Loucy (cell line): ENCODE measurements at regions not wholly inside any gene's neighbourhood (a gene's known extent, or its start where the extent isn't known, plus 50 kb on each side); places are given as distances from the start of the nearest gene placed in this dataset.

ENCODE experiments used
- H2AFZ ChIP-seq: fragments of 200-600 bp; sonication (generic); 2 replicates; pipeline ENCODE4 v1.6.0; 2016; ENCODE audit warnings: antibody characterized with exemption, mild to moderate bottlenecking, low read length, moderate library complexity
- H3F3A ChIP-seq: fragments of 200-600 bp; 2 replicates; pipeline ENCODE4 v1.6.0; 2016; ENCODE audit warnings: antibody characterized with exemption, low read depth, mild to moderate bottlenecking
- H3K27me3 ChIP-seq: fragments of 200-600 bp; sonication (generic); 2 replicates; pipeline ENCODE4 v1.6.1; 2014; ENCODE audit warnings: low read length, mild to moderate bottlenecking; ENCODE audit not compliant: insufficient read depth, poor library complexity, severe bottlenecking
- H3K36me3 ChIP-seq: fragments of 200-600 bp; sonication (generic); 2 replicates; pipeline ENCODE4 v1.6.1; 2016; ENCODE audit warnings: low read length; ENCODE audit not compliant: insufficient read depth
- H3K4me1 ChIP-seq: fragments of 200-600 bp; sonication (generic); 2 replicates; pipeline ENCODE4 v1.5.1; 2014; ENCODE audit warnings: low read length, mild to moderate bottlenecking; ENCODE audit not compliant: insufficient read depth, poor library complexity, severe bottlenecking
- H3K4me2 ChIP-seq: fragments of 200-600 bp; sonication (generic); 2 replicates; pipeline ENCODE4 v1.6.0; 2014; ENCODE audit warnings: antibody characterized with exemption, low read length, low read depth, mild to moderate bottlenecking; ENCODE audit not compliant: poor library complexity, severe bottlenecking
- H3K4me3 ChIP-seq: fragments of 200-600 bp; sonication (generic); 2 replicates; pipeline ENCODE4 v1.5.1; 2014; ENCODE audit warnings: low read length, mild to moderate bottlenecking, mixed read lengths; ENCODE audit not compliant: poor library complexity, severe bottlenecking
- H3K79me2 ChIP-seq: fragments of 200-600 bp; sonication (generic); 2 replicates; pipeline ENCODE4 v1.6.1; 2014; ENCODE audit warnings: low read length; ENCODE audit not compliant: insufficient read depth
- H3K9ac ChIP-seq: fragments of 200-600 bp; sonication (generic); 2 replicates; pipeline ENCODE4 v1.6.0; 2014; ENCODE audit warnings: mild to moderate bottlenecking, low read depth, low read length, moderate library complexity; ENCODE audit not compliant: poor library complexity, severe bottlenecking
- H3K9me2 ChIP-seq: fragments of 200-600 bp; sonication (generic); replicated peaks from 2 replicates; pipeline ENCODE4 v1.6.1; 2016; ENCODE audit warnings: low read depth, low read length, mixed read lengths
- H3K9me3 ChIP-seq: fragments of 200-600 bp; sonication (generic); 2 replicates; pipeline ENCODE4 v1.6.1; 2014; ENCODE audit warnings: mild to moderate bottlenecking, antibody characterized with exemption, low read length, low read depth; ENCODE audit not compliant: insufficient read depth
- H4K20me1 ChIP-seq: fragments of 200-600 bp; sonication (generic); 2 replicates; pipeline ENCODE4 v1.6.0; 2014; ENCODE audit warnings: antibody characterized with exemption, low read length, mild to moderate bottlenecking; ENCODE audit not compliant: insufficient read depth, poor library complexity, severe bottlenecking
- EZH2phosphoT487 ChIP-seq: fragments of 200-600 bp; IDR thresholded peaks from 2 replicates; pipeline ENCODE4 v1.6.1; 2018; ENCODE audit warnings: antibody characterized with exemption, mild to moderate bottlenecking, moderate library complexity, borderline replicate concordance
- TF ChIP-seq, protein P1 (sequence below): fragments of 200-600 bp; sonication (generic); conservative IDR thresholded peaks from 2 replicates; pipeline ENCODE4 v1.5.1; 2014; ENCODE audit warnings: mild to moderate bottlenecking, antibody characterized with exemption, low read length

DNA sequence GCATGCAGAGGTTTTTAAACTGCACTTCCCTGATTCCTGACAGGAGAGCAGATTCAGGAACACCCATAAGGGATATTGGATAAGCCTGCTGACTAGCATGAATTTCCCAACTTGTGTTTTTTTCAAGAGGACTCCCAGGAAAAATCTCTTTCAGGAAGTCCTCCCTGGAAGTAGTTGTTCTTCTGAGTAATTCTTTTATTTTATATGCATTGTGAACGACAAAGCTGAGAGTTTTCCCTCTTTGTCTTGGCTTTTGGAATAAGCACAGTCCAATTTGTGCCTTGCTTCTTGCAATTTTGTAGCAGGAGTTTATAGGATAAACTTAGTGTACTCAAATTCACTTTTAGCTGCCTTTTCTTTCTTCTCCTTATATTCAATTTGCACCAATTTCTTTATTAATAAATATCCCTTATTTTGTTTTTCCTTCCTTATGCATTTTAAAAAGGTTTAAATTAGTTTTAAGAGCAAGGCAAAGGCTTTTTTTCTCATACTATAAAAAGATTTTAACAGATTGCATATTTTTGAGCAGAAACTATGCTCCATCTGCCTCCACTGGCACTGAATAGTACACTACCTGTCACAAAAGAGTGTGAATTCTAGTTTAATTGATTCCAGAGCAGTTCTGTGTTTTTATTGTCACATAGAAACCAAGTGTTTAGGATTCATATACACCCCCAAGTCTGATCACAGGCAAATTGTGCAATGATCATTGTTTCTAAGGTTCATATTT, 543.3 kb upstream of the SPRY2 start:
- Histone ChIP-seq H3K9ac (no peak overlapping the region), H3K27me3 (no peaks in the 10 kb centered on the region), H3K36me3 (no peaks in the 10 kb centered on the region), H3K4me1 (no peaks in the 10 kb centered on the region), H3F3A (no peaks in the 10 kb centered on the region), H3K9me2 (no peaks in the 10 kb centered on the region), H3K4me2 (no peak overlapping the region), H2AFZ (no peak overlapping the region), H3K9me3 (no peaks in the 10 kb centered on the region), H3K79me2 (no peaks in the 10 kb centered on the region), H3K4me3 (no peak overlapping the region), H4K20me1 (no peaks in the 10 kb centered on the region)
- TF ChIP-seq EZH2phosphoT487 = no peak
- TF ChIP-seq, protein P1, sequence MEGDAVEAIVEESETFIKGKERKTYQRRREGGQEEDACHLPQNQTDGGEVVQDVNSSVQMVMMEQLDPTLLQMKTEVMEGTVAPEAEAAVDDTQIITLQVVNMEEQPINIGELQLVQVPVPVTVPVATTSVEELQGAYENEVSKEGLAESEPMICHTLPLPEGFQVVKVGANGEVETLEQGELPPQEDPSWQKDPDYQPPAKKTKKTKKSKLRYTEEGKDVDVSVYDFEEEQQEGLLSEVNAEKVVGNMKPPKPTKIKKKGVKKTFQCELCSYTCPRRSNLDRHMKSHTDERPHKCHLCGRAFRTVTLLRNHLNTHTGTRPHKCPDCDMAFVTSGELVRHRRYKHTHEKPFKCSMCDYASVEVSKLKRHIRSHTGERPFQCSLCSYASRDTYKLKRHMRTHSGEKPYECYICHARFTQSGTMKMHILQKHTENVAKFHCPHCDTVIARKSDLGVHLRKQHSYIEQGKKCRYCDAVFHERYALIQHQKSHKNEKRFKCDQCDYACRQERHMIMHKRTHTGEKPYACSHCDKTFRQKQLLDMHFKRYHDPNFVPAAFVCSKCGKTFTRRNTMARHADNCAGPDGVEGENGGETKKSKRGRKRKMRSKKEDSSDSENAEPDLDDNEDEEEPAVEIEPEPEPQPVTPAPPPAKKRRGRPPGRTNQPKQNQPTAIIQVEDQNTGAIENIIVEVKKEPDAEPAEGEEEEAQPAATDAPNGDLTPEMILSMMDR = no peak

DNA sequence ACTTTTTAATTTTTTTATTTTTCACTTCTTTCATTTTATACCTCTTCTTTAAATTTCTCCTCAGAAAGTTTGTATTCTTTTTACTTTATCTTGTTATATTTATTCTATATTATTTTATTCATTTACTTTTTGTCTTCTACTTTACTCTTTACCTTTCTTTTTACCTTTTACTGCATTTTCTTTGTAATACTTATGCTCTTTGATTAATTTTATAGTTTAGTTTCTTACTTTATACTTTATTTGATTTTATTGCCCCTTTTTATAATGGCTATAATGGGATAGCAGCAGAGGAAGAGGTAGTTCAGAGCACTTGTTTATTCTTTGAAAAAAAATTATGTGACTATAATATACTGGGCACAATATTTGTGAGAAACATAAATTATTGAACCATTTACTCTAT, 542.6 kb upstream of the SPRY2 start:
- no peak overlapping the region for H3K4me3 ChIP-seq
- H3K36me3 ChIP-seq = no peaks in the 10 kb centered on the region
- no peak overlapping the region for H3K4me2 ChIP-seq
- H3K27me3 ChIP-seq = no peaks in the 10 kb centered on the region
- no peaks in the 10 kb centered on the region for H3F3A ChIP-seq
- H3K4me1 ChIP-seq = peaks cover 3% of the 10 kb centered on the region
- no peak overlapping the region for H2AFZ ChIP-seq
- H3K9me3 ChIP-seq = no peaks in the 10 kb centered on the region
- H3K79me2 ChIP-seq = no peaks in the 10 kb centered on the region
- no peaks in the 10 kb centered on the region for H4K20me1 ChIP-seq
- TF ChIP-seq EZH2phosphoT487 = no peak
- TF ChIP-seq, protein P1 = no peak
- no peak overlapping the region for H3K9ac ChIP-seq
- no peaks in the 10 kb centered on the region for H3K9me2 ChIP-seq

DNA sequence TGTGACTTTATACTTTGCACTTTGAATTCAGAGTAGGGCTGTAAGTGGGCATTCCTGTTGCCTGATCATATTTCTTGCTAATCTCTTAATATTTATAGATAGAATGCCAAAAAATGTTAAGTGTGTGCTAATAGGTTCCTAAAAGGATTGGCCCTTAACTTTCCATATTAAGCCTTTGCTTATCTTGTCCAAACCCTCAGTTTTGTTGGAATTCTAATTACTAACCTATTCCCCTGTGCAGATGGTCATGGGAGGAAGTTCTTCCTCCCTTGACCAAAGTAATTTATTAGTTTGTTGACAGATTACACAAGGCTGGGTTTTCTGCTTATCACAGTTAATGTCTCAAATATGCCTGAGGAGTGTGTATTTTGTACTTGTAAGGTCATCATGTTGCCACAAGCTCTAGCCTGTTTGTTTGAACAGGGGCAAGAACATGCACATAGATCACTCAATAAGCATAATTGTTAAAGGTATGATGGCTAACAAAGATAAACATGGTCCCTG, 541.1 kb upstream of the SPRY2 start:
- Histone ChIP-seq H3K36me3 (no peaks in the 10 kb centered on the region), H3F3A (no peaks in the 10 kb centered on the region), H3K27me3 (no peaks in the 10 kb centered on the region), H4K20me1 (no peaks in the 10 kb centered on the region), H3K4me1 (peaks cover 3% of the 10 kb centered on the region), H3K4me3 (no peak overlapping the region), H3K9me3 (no peaks in the 10 kb centered on the region), H3K9ac (no peak overlapping the region), H2AFZ (no peak overlapping the region), H3K79me2 (no peaks in the 10 kb centered on the region), H3K9me2 (no peaks in the 10 kb centered on the region), H3K4me2 (no peak overlapping the region)
- TF ChIP-seq, protein P1 = no peak
- TF ChIP-seq EZH2phosphoT487 = no peak
